HG03139 (cell line): ENCODE measurements at regions not wholly inside any gene's neighbourhood (a gene's known extent, or its start where the extent isn't known, plus 50 kb on each side); places are given as distances from the start of the nearest gene placed in this dataset.
"Not testable (repeated sequence)": the region's sequence is repeated elsewhere in the genome, so short reads cannot be mapped to it uniquely, and the experiment has no call there.

Experiments
- ATAC-seq: cut with Tn5 transposase; IDR thresholded peaks from one replicate; pipeline ENCODE4 v1.9.1; 2021; ENCODE audit not compliant: unreplicated experiment

- ATAC-seq: no peak
These were observed 459.5 kb downstream of the NR2F2 start for GRCh38 chr15:96790004-96790403.

- ATAC-seq: no peak
These were observed 461.7 kb downstream of the NR2F2 start for GRCh38 chr15:96792216-96792615.

GRCh38 chr15:96796841-96797240 is 466.3 kb downstream of the NR2F2 start:
- ATAC-seq: no peak

- no peak for ATAC-seq
These were observed 471.2 kb downstream of the NR2F2 start for GRCh38 chr15:96801576-96802150.

- no peak for ATAC-seq
These were observed 472.2 kb downstream of the NR2F2 start for GRCh38 chr15:96802611-96803255.

- ATAC-seq: no peak
These were observed 474.3 kb downstream of the NR2F2 start for GRCh38 chr15:96804754-96805153.

GRCh38 chr15:96807361-96807760 is 476.9 kb downstream of the NR2F2 start:
- no peak for ATAC-seq

GRCh38 chr15:96817900-96818299 is 487.4 kb downstream of the NR2F2 start:
- no peak for ATAC-seq

GRCh38 chr15:96818861-96819260 is 488.4 kb downstream of the NR2F2 start:
- ATAC-seq: no peak

- no peak for ATAC-seq
These were observed 497.5 kb downstream of the NR2F2 start for GRCh38 chr15:96827981-96828380.

- no peak for ATAC-seq
These were observed 506.9 kb downstream of the NR2F2 start for GRCh38 chr15:96837241-96837970.

- ATAC-seq: no peak
These were observed 507.6 kb downstream of the NR2F2 start for GRCh38 chr15:96838081-96838480.

GRCh38 chr15:96849271-96849900 is 518.9 kb downstream of the NR2F2 start:
- no peak for ATAC-seq

GRCh38 chr15:96851613-96852012 is 521.1 kb downstream of the NR2F2 start:
- no peak for ATAC-seq

- ATAC-seq: no peak
These were observed 528.2 kb downstream of the NR2F2 start for GRCh38 chr15:96858694-96859093.

GRCh38 chr15:96860741-96861140 is 530.2 kb downstream of the NR2F2 start:
- no peak for ATAC-seq

GRCh38 chr15:96867992-96868391 is 537.5 kb downstream of the NR2F2 start:
- ATAC-seq: no peak

- no peak for ATAC-seq
These were observed 538.6 kb downstream of the NR2F2 start for GRCh38 chr15:96869122-96869521.

- ATAC-seq: no peak
These were observed 539.3 kb downstream of the NR2F2 start for GRCh38 chr15:96869790-96870189.

GRCh38 chr15:96870580-96870979 is 540.1 kb downstream of the NR2F2 start:
- no peak for ATAC-seq

- ATAC-seq: not testable (repeated sequence)
These were observed 546.9 kb downstream of the NR2F2 start for GRCh38 chr15:96877442-96877841.

GRCh38 chr15:96878129-96878528 is 547.6 kb downstream of the NR2F2 start:
- ATAC-seq: no peak
